Right lobe of liver (tissue), 6 donors: ENCODE measurements at regions not wholly inside any gene's neighbourhood (a gene's known extent, or its start where the extent isn't known, plus 50 kb on each side); places are given as distances from the start of the nearest gene placed in this dataset.

Experiments used
- ATAC-seq, 4 donors: fragments of 200-7000 bp; cut with Tn5 transposase; one replicate each; pipeline ENCODE4 v1.9.1; 2020; ENCODE audit warnings: mild to moderate bottlenecking in 4 of 4, moderate library complexity in 4 of 4
- DNase-seq, 3 donors: peaks; one replicate each; pipeline ENCODE4 v3.0.0-alpha.2; 2020
- H3K27ac ChIP-seq, 3 donors: fragments of 200-600 bp; one replicate each; pipeline ENCODE4 v1.8.0; 2022
- H3K27me3 ChIP-seq, 2 donors: fragments of 200-600 bp; one replicate each; pipeline ENCODE4 v1.8.0; 2022
- H3K36me3 ChIP-seq, 4 donors: fragments of 200-600 bp; sonication (generic) in 1 of 4; one replicate each; pipeline versions ENCODE4 v1.5.1 to v1.8.0; 2017 to 2022; ENCODE audit warnings: control low read depth in 1 of 4
- H3K4me1 ChIP-seq, 4 donors: fragments of 200-600 bp; sonication (generic) in 1 of 4; one replicate each; pipeline versions ENCODE4 v1.5.1 to v1.8.0; 2017 to 2022; ENCODE audit warnings: control low read depth in 1 of 4
- H3K4me3 ChIP-seq, 3 donors: fragments of 200-600 bp; one replicate each; pipeline ENCODE4 v1.8.0; 2022
- H3K9me3 ChIP-seq, 4 donors: fragments of 200-600 bp; sonication (generic) in 1 of 4; one replicate each; pipeline versions ENCODE4 v1.5.1 to v1.8.0; 2017 to 2022; ENCODE audit warnings: control low read depth in 1 of 4
- POLR2A ChIP-seq: fragments of 450-650 bp; IDR thresholded peaks from one replicate; pipeline ENCODE4 v1.6.1; 2017; ENCODE audit warnings: antibody characterized with exemption, mild to moderate bottlenecking
- WGBS: methylation state at CpG from one replicate; pipeline ENCODE4 v1.1.6; 2018; ENCODE audit warnings: low coverage, low lambda C conversion rate; ENCODE audit not compliant: insufficient coverage; ENCODE audit errors: missing lambda C conversion rate; 5-methylcytosine and 5-hydroxymethylcytosine counted together
- intact Hi-C, 2 donors: fragments of 100-400 bp; cut with DNase I; formaldehyde crosslinking; loops; one replicate each; pipeline versions ENCODE4 v1.11.2 to v1.14.1; 2022
- TF ChIP-seq, protein P1 (sequence below), 4 donors: fragments of 200-600 bp in 3 of 4; fragments of 450-650 bp in 1 of 4; IDR thresholded peaks; one replicate each; pipeline versions ENCODE4 v1.5.1 to v1.8.0; 2016 to 2022; ENCODE audit warnings: antibody characterized with exemption in 4 of 4, mild to moderate bottlenecking in 2 of 4
- donor health status: DM: no; HTN: yes; CAD: no.
- donor health status: DM: no; HTN: no; CAD: no.
- donor health status: DM: no; HTN: no; CAD: no.
- donor health status: DM: no; HTN: yes; CAD: no.
- donor health status: DM: no; HTN: yes; CAD: no.

DNA sequence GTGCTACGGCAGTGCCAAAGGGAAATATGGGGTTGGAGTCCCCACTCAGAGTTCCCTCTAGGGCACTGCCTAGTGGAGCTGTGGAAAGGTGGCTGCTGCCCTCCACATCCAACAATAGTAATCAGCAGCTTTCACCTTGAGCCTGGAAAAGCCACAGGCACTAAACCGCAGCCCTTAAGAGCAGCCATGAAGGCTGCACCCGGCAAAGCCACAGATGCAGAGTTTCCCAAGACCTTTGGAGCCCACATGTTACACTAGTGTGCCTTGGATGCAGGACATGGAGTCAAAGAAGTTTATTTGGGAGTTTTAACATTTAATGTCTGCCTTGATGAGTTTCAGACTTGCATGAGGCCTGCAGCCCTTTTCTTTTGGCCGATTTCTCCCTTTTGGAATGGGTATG, 91.4 kb upstream of the HSF2 start:
- intact Hi-C loops: no loop called here
- no peak overlapping the region for H3K4me3 ChIP-seq
- H3K27me3 ChIP-seq: no peaks in the 10 kb centered on the region
- no peak for ATAC-seq
- H3K9me3 ChIP-seq: no peaks in the 10 kb centered on the region
- 60% methylated on average over 1 of the region's 4 CpGs for WGBS
- H3K36me3 ChIP-seq: no peaks in the 10 kb centered on the region
- H3K27ac ChIP-seq: no peak overlapping the region
- no peak for TF ChIP-seq POLR2A
- TF ChIP-seq, protein P1, sequence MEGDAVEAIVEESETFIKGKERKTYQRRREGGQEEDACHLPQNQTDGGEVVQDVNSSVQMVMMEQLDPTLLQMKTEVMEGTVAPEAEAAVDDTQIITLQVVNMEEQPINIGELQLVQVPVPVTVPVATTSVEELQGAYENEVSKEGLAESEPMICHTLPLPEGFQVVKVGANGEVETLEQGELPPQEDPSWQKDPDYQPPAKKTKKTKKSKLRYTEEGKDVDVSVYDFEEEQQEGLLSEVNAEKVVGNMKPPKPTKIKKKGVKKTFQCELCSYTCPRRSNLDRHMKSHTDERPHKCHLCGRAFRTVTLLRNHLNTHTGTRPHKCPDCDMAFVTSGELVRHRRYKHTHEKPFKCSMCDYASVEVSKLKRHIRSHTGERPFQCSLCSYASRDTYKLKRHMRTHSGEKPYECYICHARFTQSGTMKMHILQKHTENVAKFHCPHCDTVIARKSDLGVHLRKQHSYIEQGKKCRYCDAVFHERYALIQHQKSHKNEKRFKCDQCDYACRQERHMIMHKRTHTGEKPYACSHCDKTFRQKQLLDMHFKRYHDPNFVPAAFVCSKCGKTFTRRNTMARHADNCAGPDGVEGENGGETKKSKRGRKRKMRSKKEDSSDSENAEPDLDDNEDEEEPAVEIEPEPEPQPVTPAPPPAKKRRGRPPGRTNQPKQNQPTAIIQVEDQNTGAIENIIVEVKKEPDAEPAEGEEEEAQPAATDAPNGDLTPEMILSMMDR (IDR thresholded peaks at IDR 0.05): no peak
- H3K4me1 ChIP-seq: no peaks in the 10 kb centered on the region
- no peak for DNase-seq

DNA sequence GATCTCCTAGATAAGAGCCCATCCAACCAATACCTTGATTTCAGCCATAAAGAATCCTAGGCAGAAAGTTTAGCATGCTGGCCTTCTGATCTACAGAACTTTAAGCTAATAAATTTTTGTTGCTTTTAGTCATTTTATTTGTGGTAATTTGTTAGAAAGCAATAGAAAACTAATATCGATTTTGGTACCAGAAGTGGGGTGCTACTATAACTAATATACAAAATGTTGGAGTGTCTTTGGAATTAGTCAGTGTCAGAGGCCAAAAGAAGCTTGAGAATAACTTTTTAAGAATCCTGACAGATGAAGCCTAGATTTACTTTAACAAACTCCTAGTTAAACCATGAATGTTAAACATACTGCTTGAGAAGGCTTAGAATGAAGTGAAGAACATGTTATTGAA, 83.6 kb upstream of the HSF2 start:
- Histone ChIP-seq H3K4me1 (no peaks in the 10 kb centered on the region), H3K9me3 (peaks cover 0 to 4% (median 0%) of the 10 kb centered on the region in 4 donors), H3K27me3 (no peaks in the 10 kb centered on the region), H3K4me3 (no peak overlapping the region), H3K27ac (no peak overlapping the region), H3K36me3 (no peaks in the 10 kb centered on the region)
- intact Hi-C loops: no loop called here
- no peak for ATAC-seq
- WGBS: 15% methylated on average over 1 of the region's 1 CpG
- TF ChIP-seq POLR2A: no peak
- TF ChIP-seq, protein P1 (IDR thresholded peaks at IDR 0.05): no peak
- DNase-seq: no peak

- TF ChIP-seq, protein P1 (IDR thresholded peaks at IDR 0.05): no peak
- TF ChIP-seq POLR2A: no peak
- no peak for DNase-seq
- H3K27ac ChIP-seq: no peak overlapping the region
- 2% methylated on average over 3 of the region's 3 CpGs for WGBS
- ATAC-seq: peak; percentile 48 to 77 (median 64)
- no peaks in the 10 kb centered on the region for H3K36me3 ChIP-seq
- H3K27me3 ChIP-seq: no peaks in the 10 kb centered on the region
- intact Hi-C loops: no loop called here
- peak overlapping the region in 2 of 3 donors; percentile 32 to 42 for H3K4me3 ChIP-seq
- H3K9me3 ChIP-seq: no peaks in the 10 kb centered on the region
- H3K4me1 ChIP-seq: no peaks in the 10 kb centered on the region
Measured at GRCh38 chr6:122322824-122323223, 76.6 kb upstream of the HSF2 start.

- no peak for TF ChIP-seq POLR2A
- TF ChIP-seq, protein P1 (IDR thresholded peaks at IDR 0.05): no peak
- peak overlapping the region in 2 of 3 donors; percentile 32 to 42 for H3K4me3 ChIP-seq
- DNase-seq: no peak
- no peak overlapping the region for H3K27ac ChIP-seq
- H3K4me1 ChIP-seq: no peaks in the 10 kb centered on the region
- H3K9me3 ChIP-seq: no peaks in the 10 kb centered on the region
- WGBS: 57% methylated on average over 2 of the region's 2 CpGs
- intact Hi-C loops: no loop called here
- ATAC-seq: no peak
- H3K36me3 ChIP-seq: no peaks in the 10 kb centered on the region
- H3K27me3 ChIP-seq: no peaks in the 10 kb centered on the region
Measured at GRCh38 chr6:122323361-122323760, 76.1 kb upstream of the HSF2 start.

DNA sequence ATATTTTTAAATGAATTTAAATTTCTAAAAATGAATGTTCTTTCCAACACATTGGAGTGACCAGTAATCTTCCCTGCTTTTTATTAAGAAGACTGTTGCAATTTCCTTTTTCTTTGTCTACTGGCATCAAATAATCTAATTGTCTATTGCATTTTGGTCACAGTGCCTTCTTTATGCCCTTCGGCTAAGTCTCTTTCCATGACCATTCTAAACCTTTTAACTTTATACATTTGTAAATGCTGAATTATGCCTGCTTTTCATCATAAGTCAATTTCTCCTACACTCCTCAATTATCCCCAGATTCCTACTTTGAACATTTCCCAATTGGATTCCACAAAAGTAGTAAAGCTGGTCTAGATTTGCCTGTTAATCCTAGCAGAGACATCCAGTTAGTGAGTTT, 69.1 kb upstream of the HSF2 start:
- H3K27me3 ChIP-seq: no peaks in the 10 kb centered on the region
- no peak for ATAC-seq
- H3K4me3 ChIP-seq: no peak overlapping the region
- intact Hi-C loops: no loop called here
- DNase-seq: no peak
- no peaks in the 10 kb centered on the region for H3K9me3 ChIP-seq
- no peaks in the 10 kb centered on the region for H3K4me1 ChIP-seq
- H3K36me3 ChIP-seq: no peaks in the 10 kb centered on the region
- WGBS: 25% methylated on average over 1 of the region's 1 CpG
- no peak for TF ChIP-seq POLR2A
- TF ChIP-seq, protein P1 (IDR thresholded peaks at IDR 0.05): no peak
- no peak overlapping the region for H3K27ac ChIP-seq
